Omental fat pad (tissue), 3 donors: ENCODE measurements at regions not wholly inside any gene's neighbourhood (a gene's known extent, or its start where the extent isn't known, plus 50 kb on each side); places are given as distances from the start of the nearest gene placed in this dataset.
"Not testable (repeated sequence)": the region's sequence is repeated elsewhere in the genome, so short reads cannot be mapped to it uniquely, and the experiment has no call there.

ENCODE experiments used
- ATAC-seq: fragments of 150-250 bp; one replicate; pipeline ENCODE4 v1.9.1; 2016; ENCODE audit warnings: mild to moderate bottlenecking, moderate library complexity; ENCODE audit not compliant: low FRiP score
- DNase-seq: peaks from one replicate; pipeline ENCODE4 v3.0.0-alpha.2; 2019; ENCODE audit warnings: low spot score
- TF ChIP-seq, protein P1 (sequence below), 3 donors: fragments of 450-650 bp; IDR thresholded peaks; one replicate each; pipeline ENCODE4 v1.5.1; 2016 to 2017; ENCODE audit warnings: antibody characterized with exemption in 3 of 3, mild to moderate bottlenecking in 3 of 3, moderate library complexity in 2 of 3

- no peak for ATAC-seq
- no peak for DNase-seq
- TF ChIP-seq, protein P1, sequence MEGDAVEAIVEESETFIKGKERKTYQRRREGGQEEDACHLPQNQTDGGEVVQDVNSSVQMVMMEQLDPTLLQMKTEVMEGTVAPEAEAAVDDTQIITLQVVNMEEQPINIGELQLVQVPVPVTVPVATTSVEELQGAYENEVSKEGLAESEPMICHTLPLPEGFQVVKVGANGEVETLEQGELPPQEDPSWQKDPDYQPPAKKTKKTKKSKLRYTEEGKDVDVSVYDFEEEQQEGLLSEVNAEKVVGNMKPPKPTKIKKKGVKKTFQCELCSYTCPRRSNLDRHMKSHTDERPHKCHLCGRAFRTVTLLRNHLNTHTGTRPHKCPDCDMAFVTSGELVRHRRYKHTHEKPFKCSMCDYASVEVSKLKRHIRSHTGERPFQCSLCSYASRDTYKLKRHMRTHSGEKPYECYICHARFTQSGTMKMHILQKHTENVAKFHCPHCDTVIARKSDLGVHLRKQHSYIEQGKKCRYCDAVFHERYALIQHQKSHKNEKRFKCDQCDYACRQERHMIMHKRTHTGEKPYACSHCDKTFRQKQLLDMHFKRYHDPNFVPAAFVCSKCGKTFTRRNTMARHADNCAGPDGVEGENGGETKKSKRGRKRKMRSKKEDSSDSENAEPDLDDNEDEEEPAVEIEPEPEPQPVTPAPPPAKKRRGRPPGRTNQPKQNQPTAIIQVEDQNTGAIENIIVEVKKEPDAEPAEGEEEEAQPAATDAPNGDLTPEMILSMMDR (IDR thresholded peaks at IDR 0.05), result no peak
Measured at GRCh38 chr18:64734063-64734462, 585.2 kb upstream of the LINC00305 start.

- not testable (repeated sequence) for ATAC-seq, DNase-seq
Measured at GRCh38 chr18:64725657-64726056, 576.8 kb upstream of the LINC00305 start.

GRCh38 chr18:64720781-64721464 is 572.0 kb upstream of the LINC00305 start:
- TF ChIP-seq, protein P1 (IDR thresholded peaks at IDR 0.05), result no peak
- ATAC-seq, result no peak
- no peak for DNase-seq

DNA sequence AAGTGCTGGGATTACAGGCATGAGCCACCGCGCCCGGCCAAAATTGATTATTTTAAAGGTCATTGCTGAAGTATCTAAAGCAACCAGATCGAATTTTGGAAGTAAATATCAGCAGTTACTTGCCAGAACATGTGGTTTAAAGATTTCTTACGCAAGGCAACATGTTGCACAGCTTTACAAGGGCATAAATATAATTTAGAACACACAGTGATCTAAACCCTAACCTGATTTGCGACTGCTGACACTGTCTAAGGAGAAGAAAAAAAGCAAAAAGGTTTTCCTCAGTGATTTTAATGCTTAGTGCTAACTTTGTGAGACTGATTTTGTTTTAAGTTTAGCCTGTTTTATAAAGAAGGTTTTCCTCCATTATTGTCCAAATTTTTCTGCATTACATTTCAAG is 569.9 kb upstream of the LINC00305 start:
- TF ChIP-seq, protein P1 (IDR thresholded peaks at IDR 0.05), result no peak
- no peak for ATAC-seq
- no peak for DNase-seq

DNA sequence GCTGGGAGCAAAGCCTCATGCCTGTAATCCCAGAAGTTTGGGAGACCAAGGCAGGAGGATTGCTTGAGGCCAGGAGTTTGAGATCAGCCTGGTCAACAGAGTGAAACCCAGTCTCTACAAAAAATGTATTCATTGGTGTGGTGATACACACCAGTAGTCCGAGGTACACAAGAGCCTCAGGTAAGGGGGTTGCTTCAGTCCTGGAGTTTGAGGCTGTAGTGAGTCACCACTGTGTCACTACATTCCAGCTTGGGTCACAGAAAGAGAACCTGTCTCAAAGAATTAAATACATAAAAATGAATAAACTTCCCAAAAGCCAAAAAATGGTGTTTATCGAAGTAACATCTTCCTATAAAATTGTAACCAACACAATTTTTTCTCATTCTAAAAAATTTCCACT is 568.1 kb upstream of the LINC00305 start:
- ATAC-seq, result no peak
- TF ChIP-seq, protein P1 (IDR thresholded peaks at IDR 0.05), result no peak
- DNase-seq, result no peak

GRCh38 chr18:64714086-64714485 is 565.2 kb upstream of the LINC00305 start:
- TF ChIP-seq, protein P1 (IDR thresholded peaks at IDR 0.05), result no peak
- no peak for ATAC-seq
- no peak for DNase-seq

GRCh38 chr18:64713284-64713683 is 564.4 kb upstream of the LINC00305 start:
- TF ChIP-seq, protein P1 (IDR thresholded peaks at IDR 0.05), result no peak
- no peak for DNase-seq

More at GRCh38 chr18:64713284-64713683, 564.4 kb upstream of the LINC00305 start:
- ATAC-seq, result no peak
